GM19463 (cell line): ENCODE measurements at regions not wholly inside any gene's neighbourhood (a gene's known extent, or its start where the extent isn't known, plus 50 kb on each side); places are given as distances from the start of the nearest gene placed in this dataset.

Source experiments
- ATAC-seq: cut with Tn5 transposase; IDR thresholded peaks from one replicate; pipeline ENCODE4 v1.9.1; 2021; ENCODE audit warnings: mild to moderate bottlenecking, moderate library complexity; ENCODE audit not compliant: unreplicated experiment

GRCh38 chr18:42261731-42262130, 306.7 kb downstream of the PIK3C3 start:
- ATAC-seq: no peak

GRCh38 chr18:42264497-42264896, 309.5 kb downstream of the PIK3C3 start:
- no peak for ATAC-seq

GRCh38 chr18:42268186-42268725, 313.2 kb downstream of the PIK3C3 start:
- no peak for ATAC-seq

- ATAC-seq: no peak
These were observed 313.8 kb downstream of the PIK3C3 start for GRCh38 chr18:42268798-42269197.

GRCh38 chr18:42271647-42272414, 316.8 kb downstream of the PIK3C3 start:
- no peak for ATAC-seq

GRCh38 chr18:42274488-42275137, 319.6 kb downstream of the PIK3C3 start:
- ATAC-seq: peak; percentile 59

- no peak for ATAC-seq
These were observed 320.1 kb downstream of the PIK3C3 start for GRCh38 chr18:42275138-42275535.

GRCh38 chr18:42275949-42276730, 321.1 kb downstream of the PIK3C3 start:
- no peak for ATAC-seq

GRCh38 chr18:42281124-42281523, 326.1 kb downstream of the PIK3C3 start:
- no peak for ATAC-seq

- no peak for ATAC-seq
These were observed 326.8 kb downstream of the PIK3C3 start for GRCh38 chr18:42281851-42282250.

GRCh38 chr18:42287047-42287446, 332.0 kb downstream of the PIK3C3 start:
- no peak for ATAC-seq

- no peak for ATAC-seq
These were observed 333.1 kb downstream of the PIK3C3 start for GRCh38 chr18:42288129-42288528.

- no peak for ATAC-seq
These were observed 334.5 kb downstream of the PIK3C3 start for GRCh38 chr18:42289526-42289925.

- ATAC-seq: no peak
These were observed 335.6 kb downstream of the PIK3C3 start for GRCh38 chr18:42290318-42291307.

GRCh38 chr18:42292654-42293053, 337.6 kb downstream of the PIK3C3 start:
- ATAC-seq: no peak

- ATAC-seq: no peak
These were observed 341.2 kb downstream of the PIK3C3 start for GRCh38 chr18:42296192-42296591.

GRCh38 chr18:42296723-42297122, 341.7 kb downstream of the PIK3C3 start:
- ATAC-seq: no peak

GRCh38 chr18:42298759-42299675, 344.0 kb downstream of the PIK3C3 start:
- peak; percentile 86 for ATAC-seq
